Endothelial cell (in vitro differentiated cells): ENCODE measurements at regions not wholly inside any gene's neighbourhood (a gene's known extent, or its start where the extent isn't known, plus 50 kb on each side); places are given as distances from the start of the nearest gene placed in this dataset.

Experiments
- DNase-seq: peaks from one replicate; pipeline ENCODE4 v3.0.0; 2021; ENCODE audit warnings: low spot score
- H3K27ac Mint-ChIP-seq: one replicate; pipeline ENCODE4 v1.8.0; 2021; ENCODE audit warnings: mixed read lengths, inconsistent platforms; ENCODE audit not compliant: unreplicated experiment
- H3K27me3 Mint-ChIP-seq: one replicate; pipeline ENCODE4 v1.8.0; 2021; ENCODE audit warnings: mild to moderate bottlenecking, moderate library complexity, mixed read lengths, inconsistent platforms; ENCODE audit not compliant: unreplicated experiment
- H3K36me3 Mint-ChIP-seq: one replicate; pipeline ENCODE4 v1.8.0; 2021; ENCODE audit warnings: mild to moderate bottlenecking, low read depth, mixed read lengths, inconsistent platforms; ENCODE audit not compliant: unreplicated experiment
- H3K4me1 Mint-ChIP-seq: one replicate; pipeline ENCODE4 v1.8.0; 2021; ENCODE audit warnings: mild to moderate bottlenecking, mixed read lengths, inconsistent platforms; ENCODE audit not compliant: unreplicated experiment
- H3K4me3 Mint-ChIP-seq: one replicate; pipeline ENCODE4 v1.8.0; 2021; ENCODE audit warnings: mild to moderate bottlenecking, mixed read lengths, inconsistent platforms; ENCODE audit not compliant: unreplicated experiment
- H3K9me3 Mint-ChIP-seq: one replicate; pipeline ENCODE4 v1.8.0; 2021; ENCODE audit warnings: mixed read lengths, inconsistent platforms; ENCODE audit not compliant: unreplicated experiment
- TF ChIP-seq, protein P1 (sequence below): fragments of 200-600 bp; sonication (generic); IDR thresholded peaks from one replicate; pipeline ENCODE4 v1.5.0; 2021; ENCODE audit warnings: antibody characterized with exemption; ENCODE audit not compliant: unreplicated experiment

DNA sequence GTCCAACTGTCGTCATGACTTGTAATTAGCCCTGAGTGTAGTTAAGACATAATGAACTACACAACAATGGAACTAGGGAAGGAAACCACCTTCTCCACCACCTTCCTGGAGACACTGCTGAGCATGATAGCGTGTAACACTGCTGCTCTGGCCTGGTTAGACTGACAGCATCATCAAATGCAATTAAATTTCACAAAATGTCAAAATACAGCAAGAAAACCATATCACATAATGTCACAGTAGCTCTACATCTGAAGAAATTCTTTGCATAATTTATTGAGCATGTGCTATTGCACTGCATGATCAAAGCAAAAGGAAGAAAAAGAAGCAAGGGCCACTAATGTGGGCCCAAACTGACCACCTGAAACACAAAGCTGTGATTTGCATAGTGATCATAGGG lies 321.8 kb upstream of the TMTC1 start:
- no peak overlapping the region for H3K4me3 Mint-ChIP-seq
- H3K4me1 Mint-ChIP-seq, result peaks cover 15% of the 10 kb centered on the region
- TF ChIP-seq, protein P1, sequence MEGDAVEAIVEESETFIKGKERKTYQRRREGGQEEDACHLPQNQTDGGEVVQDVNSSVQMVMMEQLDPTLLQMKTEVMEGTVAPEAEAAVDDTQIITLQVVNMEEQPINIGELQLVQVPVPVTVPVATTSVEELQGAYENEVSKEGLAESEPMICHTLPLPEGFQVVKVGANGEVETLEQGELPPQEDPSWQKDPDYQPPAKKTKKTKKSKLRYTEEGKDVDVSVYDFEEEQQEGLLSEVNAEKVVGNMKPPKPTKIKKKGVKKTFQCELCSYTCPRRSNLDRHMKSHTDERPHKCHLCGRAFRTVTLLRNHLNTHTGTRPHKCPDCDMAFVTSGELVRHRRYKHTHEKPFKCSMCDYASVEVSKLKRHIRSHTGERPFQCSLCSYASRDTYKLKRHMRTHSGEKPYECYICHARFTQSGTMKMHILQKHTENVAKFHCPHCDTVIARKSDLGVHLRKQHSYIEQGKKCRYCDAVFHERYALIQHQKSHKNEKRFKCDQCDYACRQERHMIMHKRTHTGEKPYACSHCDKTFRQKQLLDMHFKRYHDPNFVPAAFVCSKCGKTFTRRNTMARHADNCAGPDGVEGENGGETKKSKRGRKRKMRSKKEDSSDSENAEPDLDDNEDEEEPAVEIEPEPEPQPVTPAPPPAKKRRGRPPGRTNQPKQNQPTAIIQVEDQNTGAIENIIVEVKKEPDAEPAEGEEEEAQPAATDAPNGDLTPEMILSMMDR, result no peak
- H3K36me3 Mint-ChIP-seq, result peaks cover 5% of the 10 kb centered on the region
- no peak overlapping the region for H3K27ac Mint-ChIP-seq
- H3K27me3 Mint-ChIP-seq, result no peaks in the 10 kb centered on the region
- no peaks in the 10 kb centered on the region for H3K9me3 Mint-ChIP-seq
- no peak for DNase-seq

DNA sequence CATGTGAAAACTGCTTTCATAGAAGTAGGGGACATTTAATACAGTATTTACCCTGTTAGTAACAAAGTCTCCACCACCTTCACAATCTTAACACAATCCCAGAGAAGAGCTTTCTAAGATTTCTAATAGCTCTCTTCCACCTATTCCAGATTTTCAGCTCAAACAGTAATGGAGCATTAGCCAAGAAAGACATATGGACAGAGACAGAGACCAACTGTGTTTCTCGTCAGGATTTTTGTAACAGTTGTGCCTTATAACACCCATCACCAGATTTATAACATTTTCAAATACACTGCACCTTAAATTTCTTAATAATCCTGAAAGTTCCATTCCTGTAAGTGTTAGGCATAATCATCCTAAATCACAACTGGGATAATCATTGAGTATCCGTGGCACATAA lies 321.2 kb upstream of the TMTC1 start:
- Mint-ChIP-seq H3K4me1 (peaks cover 15% of the 10 kb centered on the region), H3K27ac (no peak overlapping the region), H3K4me3 (no peak overlapping the region), H3K27me3 (no peaks in the 10 kb centered on the region), H3K36me3 (peaks cover 5% of the 10 kb centered on the region), H3K9me3 (no peaks in the 10 kb centered on the region)
- TF ChIP-seq, protein P1, result no peak
- no peak for DNase-seq

DNA sequence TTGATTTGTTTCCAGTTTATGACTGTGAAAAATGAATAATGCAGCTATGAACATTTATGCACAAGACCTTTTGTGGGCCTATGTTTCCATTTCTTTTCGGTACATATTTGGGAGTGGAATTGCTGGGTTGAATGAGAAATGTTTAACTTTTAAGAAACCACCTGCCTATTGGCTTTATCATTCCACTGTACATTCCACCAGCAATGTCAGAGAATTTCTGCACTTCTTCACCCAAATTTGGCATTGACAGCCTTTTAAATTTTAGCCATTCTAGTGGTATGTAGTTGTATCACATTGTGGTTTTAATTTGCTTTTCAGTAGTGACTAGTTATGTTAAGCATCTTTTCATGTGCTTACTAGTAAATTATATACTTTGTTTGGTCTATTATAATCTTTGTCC lies 317.0 kb upstream of the TMTC1 start:
- Mint-ChIP-seq H3K9me3 (no peaks in the 10 kb centered on the region), H3K27ac (no peak overlapping the region), H3K4me1 (peaks cover 6% of the 10 kb centered on the region), H3K36me3 (no peaks in the 10 kb centered on the region), H3K27me3 (no peaks in the 10 kb centered on the region), H3K4me3 (no peak overlapping the region)
- TF ChIP-seq, protein P1, result no peak
- no peak for DNase-seq

DNA sequence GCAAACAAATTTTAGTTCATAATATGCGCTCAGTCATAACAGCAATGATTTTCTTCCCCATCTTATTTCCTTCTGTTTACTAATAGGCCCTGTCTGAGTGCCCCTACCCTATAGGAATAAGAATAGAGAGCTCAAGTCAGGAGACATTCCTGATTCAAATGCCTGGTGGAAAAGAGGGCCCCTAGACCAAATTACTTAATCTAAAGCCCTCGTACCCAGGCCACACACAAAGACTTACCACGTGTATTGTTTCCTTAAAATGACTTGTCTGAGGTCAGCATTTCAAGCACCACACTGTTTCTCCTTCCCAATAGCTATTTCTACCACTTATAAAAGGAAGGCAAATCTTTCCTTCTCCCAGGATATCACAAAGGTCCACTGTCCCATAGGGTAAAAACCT lies 314.9 kb upstream of the TMTC1 start:
- Mint-ChIP-seq H3K9me3 (no peaks in the 10 kb centered on the region), H3K4me1 (no peaks in the 10 kb centered on the region), H3K27me3 (no peaks in the 10 kb centered on the region), H3K36me3 (no peaks in the 10 kb centered on the region), H3K4me3 (no peak overlapping the region), H3K27ac (no peak overlapping the region)
- TF ChIP-seq, protein P1, result no peak
- DNase-seq, result no peak

DNA sequence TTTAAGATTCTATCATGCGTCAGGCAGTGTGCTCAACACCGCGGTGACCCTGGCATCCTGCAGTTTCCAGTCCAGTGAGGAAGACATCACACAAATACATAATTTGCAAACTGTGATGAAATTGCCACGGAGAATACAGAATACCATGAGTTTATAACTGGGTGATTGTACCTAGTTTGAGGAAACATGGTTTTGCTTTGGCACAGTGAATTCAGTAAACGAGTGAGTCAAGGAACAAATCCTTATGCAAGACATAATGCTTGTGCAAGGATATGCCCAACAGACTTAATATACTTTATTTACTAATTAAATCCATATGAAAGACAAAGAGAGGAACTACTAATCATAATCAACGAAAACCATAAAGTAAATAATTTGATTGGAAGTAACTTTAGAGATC lies 311.8 kb upstream of the TMTC1 start:
- Mint-ChIP-seq H3K27me3 (no peaks in the 10 kb centered on the region), H3K36me3 (no peaks in the 10 kb centered on the region), H3K9me3 (no peaks in the 10 kb centered on the region), H3K27ac (no peak overlapping the region), H3K4me3 (no peak overlapping the region), H3K4me1 (no peaks in the 10 kb centered on the region)
- TF ChIP-seq, protein P1, result no peak
- no peak for DNase-seq
